ENCODE measurements at regions not wholly inside any gene's neighbourhood (a gene's known extent, or its start where the extent isn't known, plus 50 kb on each side); places are given as distances from the start of the nearest gene placed in this dataset.

- TF ChIP-seq CTCF (IDR thresholded peaks at IDR 0.05), result no peak
- DNase-seq (ENCODE audit: low spot score), result no peak
Measured at GRCh38 chr4:100100985-100101384, 89.3 kb downstream of the DDIT4L start.

GRCh38 chr4:100099746-100100145 lies 90.5 kb downstream of the DDIT4L start:
- no peak for TF ChIP-seq CTCF (IDR thresholded peaks at IDR 0.05)
- no peak for DNase-seq (ENCODE audit: low spot score)
- Histone ChIP-seq H3K4me3 (no peak overlapping the region), H3K27ac (no peak overlapping the region)

More at GRCh38 chr4:100100985-100101384, 89.3 kb downstream of the DDIT4L start:
- Histone ChIP-seq H3K4me3 (no peak overlapping the region), H3K27ac (no peak overlapping the region)

- no peak overlapping the region for H3K27ac ChIP-seq
- no peak overlapping the region for H3K4me3 ChIP-seq
- DNase-seq (ENCODE audit: low spot score), result no peak
- no peak for TF ChIP-seq CTCF (IDR thresholded peaks at IDR 0.05)
Measured at GRCh38 chr4:100098681-100099080, 91.6 kb downstream of the DDIT4L start.

- no peak for DNase-seq (ENCODE audit: low spot score)
- Histone ChIP-seq H3K4me3 (no peak overlapping the region), H3K27ac (no peak overlapping the region)
- no peak for TF ChIP-seq CTCF (IDR thresholded peaks at IDR 0.05)
Measured at GRCh38 chr4:100098011-100098545, 92.2 kb downstream of the DDIT4L start.

GRCh38 chr4:100095729-100096595 lies 94.3 kb downstream of the DDIT4L start:
- peak; percentile 18 for TF ChIP-seq CTCF (IDR thresholded peaks at IDR 0.05)

GRCh38 chr4:100093091-100093866 lies 97.0 kb downstream of the DDIT4L start:
- TF ChIP-seq CTCF (IDR thresholded peaks at IDR 0.05), result peak; percentile 67
- peak; percentile 88 for DNase-seq (ENCODE audit: low spot score)
- peak overlapping the region; percentile 28 to 59 for H3K27ac ChIP-seq
- H3K4me3 ChIP-seq, result no peak overlapping the region

More at GRCh38 chr4:100095729-100096595, 94.3 kb downstream of the DDIT4L start:
- Histone ChIP-seq H3K27ac (peak overlapping the region in 1 of 2 donors; percentile 53), H3K4me3 (no peak overlapping the region)
- no peak for DNase-seq (ENCODE audit: low spot score)
